Duodenal mucosa (tissue), 2 donors: ENCODE measurements at regions not wholly inside any gene's neighbourhood (a gene's known extent, or its start where the extent isn't known, plus 50 kb on each side); places are given as distances from the start of the nearest gene placed in this dataset.

Experiments used
- H3K27ac ChIP-seq: one replicate; pipeline ENCODE4 v1.7.0; 2013; ENCODE audit warnings: low read depth, low read length
- H3K27me3 ChIP-seq, 2 donors: one replicate each; pipeline ENCODE4 v1.7.0; 2013; ENCODE audit warnings: low read length in 2 of 2, control low read depth in 1 of 2; ENCODE audit not compliant: insufficient read depth in 2 of 2, control insufficient read depth in 1 of 2
- H3K36me3 ChIP-seq, 2 donors: one replicate each; pipeline ENCODE4 v1.7.0; 2013; ENCODE audit warnings: low read length in 2 of 2, control low read depth in 1 of 2; ENCODE audit not compliant: insufficient read depth in 2 of 2, control insufficient read depth in 1 of 2
- H3K4me1 ChIP-seq, 2 donors: one replicate each; pipeline ENCODE4 v1.7.0; 2013; ENCODE audit warnings: low read length in 2 of 2, control low read depth in 1 of 2; ENCODE audit not compliant: insufficient read depth in 2 of 2, control insufficient read depth in 1 of 2
- H3K4me3 ChIP-seq, 2 donors: one replicate each; pipeline ENCODE4 v1.7.0; 2013; ENCODE audit warnings: low read length in 2 of 2, low read depth in 1 of 2
- H3K9ac ChIP-seq, 2 donors: one replicate each; pipeline ENCODE4 v1.7.0; 2013; ENCODE audit warnings: low read length in 2 of 2, low read depth in 1 of 2
- H3K9me3 ChIP-seq, 2 donors: one replicate each; pipeline ENCODE4 v1.7.0; 2013; ENCODE audit warnings: low read length in 2 of 2, control low read depth in 1 of 2; ENCODE audit not compliant: control insufficient read depth in 1 of 2

GRCh38 chr10:28970231-28970630 lies 292.9 kb downstream of the BAMBI start:
- H3K36me3 ChIP-seq: no peaks in the 10 kb centered on the region
- H3K27ac ChIP-seq: no peak overlapping the region
- no peaks in the 10 kb centered on the region for H3K27me3 ChIP-seq
- H3K9me3 ChIP-seq: no peaks in the 10 kb centered on the region
- no peaks in the 10 kb centered on the region for H3K4me1 ChIP-seq
- no peak overlapping the region for H3K9ac ChIP-seq
- H3K4me3 ChIP-seq: no peak overlapping the region

- no peak overlapping the region for H3K4me3 ChIP-seq
- no peaks in the 10 kb centered on the region for H3K4me1 ChIP-seq
- no peak overlapping the region for H3K9ac ChIP-seq
- no peaks in the 10 kb centered on the region for H3K9me3 ChIP-seq
- no peak overlapping the region for H3K27ac ChIP-seq
- no peaks in the 10 kb centered on the region for H3K36me3 ChIP-seq
- no peaks in the 10 kb centered on the region for H3K27me3 ChIP-seq
These were observed 293.9 kb downstream of the BAMBI start for GRCh38 chr10:28971255-28971654.

- Histone ChIP-seq H3K36me3 (no peaks in the 10 kb centered on the region), H3K9ac (no peak overlapping the region), H3K9me3 (no peaks in the 10 kb centered on the region), H3K4me3 (no peak overlapping the region), H3K27me3 (no peaks in the 10 kb centered on the region), H3K27ac (no peak overlapping the region), H3K4me1 (no peaks in the 10 kb centered on the region)
These were observed 294.4 kb downstream of the BAMBI start for GRCh38 chr10:28971764-28972163.

- Histone ChIP-seq H3K9ac (no peak overlapping the region), H3K27me3 (no peaks in the 10 kb centered on the region), H3K4me1 (no peaks in the 10 kb centered on the region), H3K36me3 (no peaks in the 10 kb centered on the region), H3K9me3 (no peaks in the 10 kb centered on the region), H3K4me3 (no peak overlapping the region), H3K27ac (no peak overlapping the region)
These were observed 296.1 kb downstream of the BAMBI start for GRCh38 chr10:28973309-28973972.

- no peak overlapping the region for H3K9ac ChIP-seq
These were observed 298.7 kb downstream of the BAMBI start for GRCh38 chr10:28975891-28976531.

GRCh38 chr10:28977518-28977917 lies 300.2 kb downstream of the BAMBI start:
- Histone ChIP-seq H3K36me3 (no peaks in the 10 kb centered on the region), H3K27ac (no peak overlapping the region), H3K9ac (no peak overlapping the region), H3K4me3 (no peak overlapping the region), H3K27me3 (no peaks in the 10 kb centered on the region), H3K9me3 (no peaks in the 10 kb centered on the region), H3K4me1 (no peaks in the 10 kb centered on the region)

More at GRCh38 chr10:28975891-28976531, 298.7 kb downstream of the BAMBI start:
- no peaks in the 10 kb centered on the region for H3K9me3 ChIP-seq
- no peaks in the 10 kb centered on the region for H3K36me3 ChIP-seq
- no peak overlapping the region for H3K27ac ChIP-seq
- no peak overlapping the region for H3K4me3 ChIP-seq
- no peaks in the 10 kb centered on the region for H3K27me3 ChIP-seq
- H3K4me1 ChIP-seq: no peaks in the 10 kb centered on the region

- no peak overlapping the region for H3K4me3 ChIP-seq
- no peaks in the 10 kb centered on the region for H3K27me3 ChIP-seq
- H3K36me3 ChIP-seq: no peaks in the 10 kb centered on the region
- no peaks in the 10 kb centered on the region for H3K4me1 ChIP-seq
- no peak overlapping the region for H3K9ac ChIP-seq
- no peaks in the 10 kb centered on the region for H3K9me3 ChIP-seq
- H3K27ac ChIP-seq: no peak overlapping the region
These were observed 302.9 kb downstream of the BAMBI start for GRCh38 chr10:28980264-28980663.

- Histone ChIP-seq H3K4me3 (no peak overlapping the region), H3K9me3 (no peaks in the 10 kb centered on the region), H3K4me1 (no peaks in the 10 kb centered on the region), H3K27ac (no peak overlapping the region), H3K27me3 (no peaks in the 10 kb centered on the region), H3K36me3 (no peaks in the 10 kb centered on the region), H3K9ac (no peak overlapping the region)
These were observed 303.7 kb downstream of the BAMBI start for GRCh38 chr10:28981007-28981406.

- no peaks in the 10 kb centered on the region for H3K9me3 ChIP-seq
- no peak overlapping the region for H3K27ac ChIP-seq
- no peaks in the 10 kb centered on the region for H3K27me3 ChIP-seq
- no peaks in the 10 kb centered on the region for H3K4me1 ChIP-seq
- H3K4me3 ChIP-seq: no peak overlapping the region
- no peak overlapping the region for H3K9ac ChIP-seq
- H3K36me3 ChIP-seq: no peaks in the 10 kb centered on the region
These were observed 305.7 kb downstream of the BAMBI start for GRCh38 chr10:28982974-28983373.

- Histone ChIP-seq H3K4me3 (no peak overlapping the region), H3K9me3 (no peaks in the 10 kb centered on the region), H3K27ac (no peak overlapping the region)
These were observed 305.1 kb upstream of the LYZL1 start for GRCh38 chr10:28983799-28984198.

More at GRCh38 chr10:28983799-28984198, 305.1 kb upstream of the LYZL1 start:
- H3K27me3 ChIP-seq: no peaks in the 10 kb centered on the region
- H3K36me3 ChIP-seq: no peaks in the 10 kb centered on the region
- H3K4me1 ChIP-seq: no peaks in the 10 kb centered on the region
- no peak overlapping the region for H3K9ac ChIP-seq
